ENCODE measurements at regions not wholly inside any gene's neighbourhood (a gene's known extent, or its start where the extent isn't known, plus 50 kb on each side); places are given as distances from the start of the nearest gene placed in this dataset.

DNA sequence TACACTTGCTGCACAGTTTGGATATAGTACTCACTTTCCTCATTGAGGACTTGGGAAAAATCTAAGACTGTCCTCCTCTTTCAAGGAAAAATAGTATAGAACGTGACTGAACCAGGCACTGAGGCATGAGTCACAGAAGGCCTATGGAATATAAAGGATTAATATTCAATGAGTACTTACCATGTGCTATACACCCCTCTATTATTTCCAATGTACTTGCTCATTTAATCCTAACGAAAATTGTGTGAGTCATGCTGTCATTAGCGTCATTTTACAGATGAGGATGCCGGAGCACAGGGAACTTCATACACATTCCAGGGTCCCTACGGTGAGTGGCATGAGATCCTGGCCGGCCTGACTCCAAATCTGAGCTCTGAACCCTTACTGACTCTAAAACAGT is 2136.2 kb upstream of the TENM3 start:
- TF ChIP-seq, protein P1, sequence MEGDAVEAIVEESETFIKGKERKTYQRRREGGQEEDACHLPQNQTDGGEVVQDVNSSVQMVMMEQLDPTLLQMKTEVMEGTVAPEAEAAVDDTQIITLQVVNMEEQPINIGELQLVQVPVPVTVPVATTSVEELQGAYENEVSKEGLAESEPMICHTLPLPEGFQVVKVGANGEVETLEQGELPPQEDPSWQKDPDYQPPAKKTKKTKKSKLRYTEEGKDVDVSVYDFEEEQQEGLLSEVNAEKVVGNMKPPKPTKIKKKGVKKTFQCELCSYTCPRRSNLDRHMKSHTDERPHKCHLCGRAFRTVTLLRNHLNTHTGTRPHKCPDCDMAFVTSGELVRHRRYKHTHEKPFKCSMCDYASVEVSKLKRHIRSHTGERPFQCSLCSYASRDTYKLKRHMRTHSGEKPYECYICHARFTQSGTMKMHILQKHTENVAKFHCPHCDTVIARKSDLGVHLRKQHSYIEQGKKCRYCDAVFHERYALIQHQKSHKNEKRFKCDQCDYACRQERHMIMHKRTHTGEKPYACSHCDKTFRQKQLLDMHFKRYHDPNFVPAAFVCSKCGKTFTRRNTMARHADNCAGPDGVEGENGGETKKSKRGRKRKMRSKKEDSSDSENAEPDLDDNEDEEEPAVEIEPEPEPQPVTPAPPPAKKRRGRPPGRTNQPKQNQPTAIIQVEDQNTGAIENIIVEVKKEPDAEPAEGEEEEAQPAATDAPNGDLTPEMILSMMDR (IDR thresholded peaks at IDR 0.05; ENCODE audit: borderline replicate concordance, extremely low read depth, low read length, poor library complexity, severe bottlenecking): no peak
- no peak for TF ChIP-seq EZH2 (IDR thresholded peaks at IDR 0.05; ENCODE audit: borderline replicate concordance, low read depth, low read length, severe bottlenecking)
